22Rv1 (cell line): ENCODE measurements at regions not wholly inside any gene's neighbourhood (a gene's known extent, or its start where the extent isn't known, plus 50 kb on each side); places are given as distances from the start of the nearest gene placed in this dataset.

ENCODE experiments used
- CTCF ChIP-seq: fragments of 450-650 bp; IDR thresholded peaks from 2 replicates; pipeline ENCODE4 v1.5.1; 2017; ENCODE audit warnings: mild to moderate bottlenecking
- ZFX ChIP-seq: fragments of 450-650 bp; IDR thresholded peaks from 2 replicates; pipeline ENCODE4 v1.6.1; 2017; ENCODE audit warnings: antibody characterized with exemption, borderline replicate concordance

GRCh38 chr18:78820161-78820834 is 159.3 kb upstream of the SALL3 start:
- no peak for TF ChIP-seq CTCF
- TF ChIP-seq ZFX = no peak
